Calu3 (cell line): ENCODE measurements at regions not wholly inside any gene's neighbourhood (a gene's known extent, or its start where the extent isn't known, plus 50 kb on each side); places are given as distances from the start of the nearest gene placed in this dataset.

Experiments used
- BruUV-seq: library from RNA; stranded (reverse); fragments of 400-500 nt; replicated peaks from 2 replicates; lab custom pipeline; 2021; lab: Mats Ljungman, UMichigan
- CTCF ChIA-PET: fragments of 300-600 bp; sonication (Branson Sonifier 250); formaldehyde crosslinking; loops from one replicate; lab custom pipeline; 2022; ENCODE audit warnings: antibody characterized with exemption; lab: Charles Lee
- DNase-seq: peaks from one replicate; pipeline ENCODE4 v3.0.0; 2022
- H3K27ac Mint-ChIP-seq: one replicate; pipeline ENCODE4 v1.8.0; 2022; ENCODE audit warnings: mixed read lengths; ENCODE audit not compliant: unreplicated experiment
- H3K27me3 Mint-ChIP-seq: one replicate; pipeline ENCODE4 v1.8.0; 2022; ENCODE audit warnings: mixed read lengths; ENCODE audit not compliant: unreplicated experiment
- H3K36me3 Mint-ChIP-seq: one replicate; pipeline ENCODE4 v1.8.0; 2022; ENCODE audit warnings: mild to moderate bottlenecking, moderate library complexity, mixed read lengths; ENCODE audit not compliant: insufficient read depth, unreplicated experiment
- H3K4me1 Mint-ChIP-seq: one replicate; pipeline ENCODE4 v1.8.0; 2022; ENCODE audit warnings: mild to moderate bottlenecking, low read depth, mixed read lengths; ENCODE audit not compliant: unreplicated experiment
- H3K4me3 Mint-ChIP-seq: one replicate; pipeline ENCODE4 v1.8.0; 2022; ENCODE audit warnings: mild to moderate bottlenecking, low read depth, moderate library complexity, mixed read lengths; ENCODE audit not compliant: unreplicated experiment
- H3K9me3 Mint-ChIP-seq: one replicate; pipeline ENCODE4 v1.8.0; 2022; ENCODE audit warnings: low read depth, mixed read lengths; ENCODE audit not compliant: unreplicated experiment
- intact Hi-C: fragments of 100-400 bp; cut with micrococcal nuclease; formaldehyde crosslinking; loops from one replicate; pipeline ENCODE4 v1.10.0; 2022; ENCODE audit not compliant: unreplicated experiment
- TF ChIP-seq, protein P1 (sequence below): fragments of 200-600 bp; IDR thresholded peaks from one replicate; pipeline ENCODE4 v1.8.0; 2022; ENCODE audit warnings: antibody characterized with exemption; ENCODE audit not compliant: unreplicated experiment

DNA sequence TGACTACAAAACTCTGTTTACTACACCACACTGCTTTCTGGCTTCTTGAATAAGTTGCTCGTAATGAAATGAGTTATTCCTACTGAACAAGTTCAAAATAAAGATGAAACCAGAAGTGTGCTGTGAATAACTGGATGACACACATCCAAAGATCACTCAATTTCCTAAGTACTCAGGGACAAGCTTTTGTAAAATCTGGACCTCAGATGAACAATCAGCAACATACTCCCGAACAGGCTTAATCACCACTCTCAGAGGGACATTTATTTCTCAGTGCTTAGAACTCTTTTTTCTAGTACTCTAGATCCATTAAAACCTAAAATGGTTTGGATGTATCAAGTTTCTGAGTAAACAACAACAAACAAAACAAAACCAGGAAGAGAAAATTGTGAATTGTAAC, 61.5 kb upstream of the EXOC1L start:
- no TSS peak for BruUV-seq
- CTCF ChIA-PET = no interaction called here
- intact Hi-C loops = no loop called here
- Mint-ChIP-seq H3K36me3 (no peaks in the 10 kb centered on the region), H3K9me3 (no peaks in the 10 kb centered on the region), H3K4me3 (no peak overlapping the region), H3K27me3 (no peaks in the 10 kb centered on the region), H3K27ac (no peak overlapping the region), H3K4me1 (peaks cover 14% of the 10 kb centered on the region)
- no peak for DNase-seq
- TF ChIP-seq, protein P1, sequence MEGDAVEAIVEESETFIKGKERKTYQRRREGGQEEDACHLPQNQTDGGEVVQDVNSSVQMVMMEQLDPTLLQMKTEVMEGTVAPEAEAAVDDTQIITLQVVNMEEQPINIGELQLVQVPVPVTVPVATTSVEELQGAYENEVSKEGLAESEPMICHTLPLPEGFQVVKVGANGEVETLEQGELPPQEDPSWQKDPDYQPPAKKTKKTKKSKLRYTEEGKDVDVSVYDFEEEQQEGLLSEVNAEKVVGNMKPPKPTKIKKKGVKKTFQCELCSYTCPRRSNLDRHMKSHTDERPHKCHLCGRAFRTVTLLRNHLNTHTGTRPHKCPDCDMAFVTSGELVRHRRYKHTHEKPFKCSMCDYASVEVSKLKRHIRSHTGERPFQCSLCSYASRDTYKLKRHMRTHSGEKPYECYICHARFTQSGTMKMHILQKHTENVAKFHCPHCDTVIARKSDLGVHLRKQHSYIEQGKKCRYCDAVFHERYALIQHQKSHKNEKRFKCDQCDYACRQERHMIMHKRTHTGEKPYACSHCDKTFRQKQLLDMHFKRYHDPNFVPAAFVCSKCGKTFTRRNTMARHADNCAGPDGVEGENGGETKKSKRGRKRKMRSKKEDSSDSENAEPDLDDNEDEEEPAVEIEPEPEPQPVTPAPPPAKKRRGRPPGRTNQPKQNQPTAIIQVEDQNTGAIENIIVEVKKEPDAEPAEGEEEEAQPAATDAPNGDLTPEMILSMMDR = no peak

DNA sequence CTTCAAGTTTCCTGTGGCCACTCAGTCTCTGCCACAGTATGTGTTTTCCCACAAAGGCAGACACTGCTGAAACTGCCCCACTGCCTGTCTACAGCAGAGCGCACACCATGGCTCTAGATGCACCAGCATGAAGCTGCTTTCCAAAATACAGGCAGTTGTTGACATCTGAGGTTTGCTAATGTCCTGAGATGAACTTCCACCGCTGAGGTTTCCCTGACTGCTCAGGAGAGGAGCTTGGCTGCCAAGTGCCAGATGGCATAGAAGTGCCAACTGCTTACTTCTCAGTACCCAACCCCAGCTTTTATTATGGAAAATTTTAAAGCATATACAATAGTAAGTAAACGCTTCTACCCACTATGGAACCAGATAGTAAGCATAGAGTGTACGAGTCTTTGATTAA, 61.0 kb upstream of the EXOC1L start:
- H3K36me3 Mint-ChIP-seq = no peaks in the 10 kb centered on the region
- intact Hi-C loops = no loop called here
- CTCF ChIA-PET = no interaction called here
- BruUV-seq = no TSS peak
- H3K27ac Mint-ChIP-seq = no peak overlapping the region
- TF ChIP-seq, protein P1 = no peak
- no peak for DNase-seq
- no peak overlapping the region for H3K4me3 Mint-ChIP-seq
- H3K4me1 Mint-ChIP-seq = peaks cover 14% of the 10 kb centered on the region
- no peaks in the 10 kb centered on the region for H3K27me3 Mint-ChIP-seq
- no peaks in the 10 kb centered on the region for H3K9me3 Mint-ChIP-seq

DNA sequence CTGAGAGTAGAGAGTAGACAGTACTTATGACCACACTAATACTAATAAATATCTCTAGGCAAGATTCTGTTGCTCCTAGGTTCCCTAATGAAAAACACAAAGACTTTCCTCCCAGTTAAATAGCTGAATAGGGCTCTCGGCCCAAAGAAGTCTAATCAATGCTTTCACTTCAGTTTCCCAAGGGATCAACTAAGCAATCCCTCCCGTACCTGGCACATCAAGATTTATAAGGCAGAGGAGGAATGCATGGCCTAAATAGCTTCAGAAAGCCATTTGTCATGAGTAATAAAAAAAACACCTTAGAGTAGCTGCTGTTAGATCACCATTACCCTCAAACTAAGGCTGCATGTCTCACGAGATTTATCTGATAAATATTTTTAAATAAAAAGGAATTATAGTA, 56.8 kb upstream of the EXOC1L start:
- TF ChIP-seq, protein P1 = no peak
- H3K36me3 Mint-ChIP-seq = no peaks in the 10 kb centered on the region
- H3K4me1 Mint-ChIP-seq = no peaks in the 10 kb centered on the region
- CTCF ChIA-PET = no interaction called here
- H3K27ac Mint-ChIP-seq = no peak overlapping the region
- DNase-seq = no peak
- no peaks in the 10 kb centered on the region for H3K9me3 Mint-ChIP-seq
- BruUV-seq = no TSS peak
- H3K27me3 Mint-ChIP-seq = no peaks in the 10 kb centered on the region
- intact Hi-C loops = no loop called here
- no peak overlapping the region for H3K4me3 Mint-ChIP-seq

DNA sequence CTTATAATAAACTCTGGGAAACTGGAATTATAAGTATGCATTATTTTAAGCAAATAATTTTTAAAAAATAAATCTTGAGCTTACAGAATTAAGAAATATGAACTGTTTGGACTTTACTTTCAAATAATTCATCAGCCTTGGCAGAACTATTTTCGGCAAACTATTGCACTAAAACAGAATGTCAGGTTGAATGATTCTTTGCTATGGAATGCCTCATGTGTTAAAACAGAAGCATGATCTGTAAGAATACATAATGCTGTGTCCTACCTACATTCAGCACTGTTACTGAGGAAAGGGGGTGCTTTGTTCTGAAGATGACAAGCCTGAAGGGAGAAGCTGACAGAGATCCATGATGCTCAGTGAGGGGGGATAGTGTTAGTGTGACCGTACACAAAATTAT, 55.6 kb upstream of the EXOC1L start:
- DNase-seq = no peak
- Mint-ChIP-seq H3K4me1 (no peaks in the 10 kb centered on the region), H3K27ac (no peak overlapping the region), H3K27me3 (no peaks in the 10 kb centered on the region), H3K4me3 (no peak overlapping the region), H3K36me3 (no peaks in the 10 kb centered on the region), H3K9me3 (no peaks in the 10 kb centered on the region)
- TF ChIP-seq, protein P1 = no peak
- no TSS peak for BruUV-seq
- intact Hi-C loops = no loop called here
- CTCF ChIA-PET = no interaction called here
